OCI-LY3 (cell line): ENCODE measurements at regions not wholly inside any gene's neighbourhood (a gene's known extent, or its start where the extent isn't known, plus 50 kb on each side); places are given as distances from the start of the nearest gene placed in this dataset.

ENCODE experiments used
- EZH2phosphoT487 ChIP-seq: fragments of 200-600 bp; shearing (Covaris generic); IDR thresholded peaks from 2 replicates; pipeline ENCODE4 v1.6.1; 2018; ENCODE audit warnings: antibody characterized with exemption, mixed run types, low read depth
- TF ChIP-seq, protein P1 (sequence below): fragments of 200-600, 300-600 bp; sonication (generic); IDR thresholded peaks from 2 replicates; pipeline ENCODE4 v1.5.1; 2014; ENCODE audit warnings: antibody characterized with exemption, low read length, low read depth

DNA sequence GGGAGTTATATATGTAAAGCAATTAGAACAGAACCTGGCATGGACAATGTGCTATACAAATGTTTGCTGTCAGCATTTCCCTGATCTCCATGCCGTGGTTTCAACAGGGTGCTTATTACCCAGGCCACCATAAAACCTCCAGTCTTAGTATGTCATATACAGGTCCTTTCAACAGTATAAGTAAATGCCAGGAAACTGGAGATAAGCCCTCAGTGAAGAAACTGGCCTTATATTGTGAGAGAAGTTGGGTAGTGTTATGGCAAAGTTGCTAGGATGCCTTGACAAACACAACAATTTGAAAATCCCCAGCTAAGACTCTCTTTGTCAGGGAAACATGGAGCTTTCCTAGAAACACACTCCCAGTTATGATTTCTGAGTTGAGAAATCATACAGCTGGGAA lies 850.2 kb upstream of the ADAMTS5 start:
- TF ChIP-seq, protein P1, sequence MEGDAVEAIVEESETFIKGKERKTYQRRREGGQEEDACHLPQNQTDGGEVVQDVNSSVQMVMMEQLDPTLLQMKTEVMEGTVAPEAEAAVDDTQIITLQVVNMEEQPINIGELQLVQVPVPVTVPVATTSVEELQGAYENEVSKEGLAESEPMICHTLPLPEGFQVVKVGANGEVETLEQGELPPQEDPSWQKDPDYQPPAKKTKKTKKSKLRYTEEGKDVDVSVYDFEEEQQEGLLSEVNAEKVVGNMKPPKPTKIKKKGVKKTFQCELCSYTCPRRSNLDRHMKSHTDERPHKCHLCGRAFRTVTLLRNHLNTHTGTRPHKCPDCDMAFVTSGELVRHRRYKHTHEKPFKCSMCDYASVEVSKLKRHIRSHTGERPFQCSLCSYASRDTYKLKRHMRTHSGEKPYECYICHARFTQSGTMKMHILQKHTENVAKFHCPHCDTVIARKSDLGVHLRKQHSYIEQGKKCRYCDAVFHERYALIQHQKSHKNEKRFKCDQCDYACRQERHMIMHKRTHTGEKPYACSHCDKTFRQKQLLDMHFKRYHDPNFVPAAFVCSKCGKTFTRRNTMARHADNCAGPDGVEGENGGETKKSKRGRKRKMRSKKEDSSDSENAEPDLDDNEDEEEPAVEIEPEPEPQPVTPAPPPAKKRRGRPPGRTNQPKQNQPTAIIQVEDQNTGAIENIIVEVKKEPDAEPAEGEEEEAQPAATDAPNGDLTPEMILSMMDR, result no peak
- no peak for TF ChIP-seq EZH2phosphoT487
